ENCODE measurements at regions not wholly inside any gene's neighbourhood (a gene's known extent, or its start where the extent isn't known, plus 50 kb on each side); places are given as distances from the start of the nearest gene placed in this dataset.
A peak's percentile ranks its signal among the peaks of the same experiment; 100 is the strongest.

DNA sequence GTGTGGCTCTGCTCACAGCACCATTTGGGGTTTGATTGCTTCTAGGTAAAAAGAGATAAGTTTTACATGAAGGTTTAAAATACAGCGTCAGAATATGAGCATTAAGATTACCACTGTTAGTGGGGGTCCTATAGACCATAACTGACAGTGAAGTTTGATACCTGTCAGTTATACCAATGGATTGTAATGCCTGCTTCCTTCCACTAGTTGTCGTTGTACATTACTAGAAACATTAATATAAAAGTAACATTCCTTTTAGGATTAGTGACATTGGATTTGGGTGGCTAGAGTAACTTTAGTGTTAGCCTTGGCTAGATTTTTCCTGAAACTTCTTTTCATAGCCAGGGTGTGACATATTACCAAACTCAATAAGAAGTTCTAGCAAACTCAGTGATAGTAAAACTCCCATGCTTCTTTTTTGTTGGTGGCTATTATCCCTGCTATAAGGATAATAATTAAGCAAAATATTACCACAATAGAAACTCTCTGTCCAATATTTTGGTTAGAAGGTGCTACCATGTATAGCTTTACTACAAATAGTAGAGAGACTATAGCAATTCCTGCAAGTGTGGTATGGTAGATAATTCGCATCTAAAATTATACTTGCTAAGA lies 57.1 kb downstream of the FAM181B start:
- no peak for DNase-seq
- Histone ChIP-seq H3K36me3 (replicated peaks) (no peaks in the 10 kb centered on the region), H3K27ac (no peak overlapping the region), H3K27me3 (replicated peaks) (no peaks in the 10 kb centered on the region), H3K4me3 (ENCODE audit: low read depth, low read length) (no peak overlapping the region)
- TF ChIP-seq, protein P1, sequence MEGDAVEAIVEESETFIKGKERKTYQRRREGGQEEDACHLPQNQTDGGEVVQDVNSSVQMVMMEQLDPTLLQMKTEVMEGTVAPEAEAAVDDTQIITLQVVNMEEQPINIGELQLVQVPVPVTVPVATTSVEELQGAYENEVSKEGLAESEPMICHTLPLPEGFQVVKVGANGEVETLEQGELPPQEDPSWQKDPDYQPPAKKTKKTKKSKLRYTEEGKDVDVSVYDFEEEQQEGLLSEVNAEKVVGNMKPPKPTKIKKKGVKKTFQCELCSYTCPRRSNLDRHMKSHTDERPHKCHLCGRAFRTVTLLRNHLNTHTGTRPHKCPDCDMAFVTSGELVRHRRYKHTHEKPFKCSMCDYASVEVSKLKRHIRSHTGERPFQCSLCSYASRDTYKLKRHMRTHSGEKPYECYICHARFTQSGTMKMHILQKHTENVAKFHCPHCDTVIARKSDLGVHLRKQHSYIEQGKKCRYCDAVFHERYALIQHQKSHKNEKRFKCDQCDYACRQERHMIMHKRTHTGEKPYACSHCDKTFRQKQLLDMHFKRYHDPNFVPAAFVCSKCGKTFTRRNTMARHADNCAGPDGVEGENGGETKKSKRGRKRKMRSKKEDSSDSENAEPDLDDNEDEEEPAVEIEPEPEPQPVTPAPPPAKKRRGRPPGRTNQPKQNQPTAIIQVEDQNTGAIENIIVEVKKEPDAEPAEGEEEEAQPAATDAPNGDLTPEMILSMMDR (IDR thresholded peaks at IDR 0.05; ENCODE audit: low read depth, low read length, missing control alignments): peak; percentile 28
- in situ Hi-C loops (cut with HindIII; ENCODE audit: low pct_ligation_motif_present, low sequenced_read_pairs): no loop called here

GRCh38 chr11:82675838-82676237 lies 57.8 kb downstream of the FAM181B start:
- Histone ChIP-seq H3K36me3 (replicated peaks) (no peaks in the 10 kb centered on the region), H3K27ac (no peak overlapping the region), H3K4me3 (ENCODE audit: low read depth, low read length) (no peak overlapping the region), H3K27me3 (replicated peaks) (no peaks in the 10 kb centered on the region)
- no peak for DNase-seq
- in situ Hi-C loops (cut with HindIII; ENCODE audit: low pct_ligation_motif_present, low sequenced_read_pairs): no loop called here
- TF ChIP-seq, protein P1 (IDR thresholded peaks at IDR 0.05; ENCODE audit: low read depth, low read length, missing control alignments): no peak

GRCh38 chr11:82673631-82674030 lies 60.0 kb downstream of the FAM181B start:
- TF ChIP-seq, protein P1 (IDR thresholded peaks at IDR 0.05; ENCODE audit: low read depth, low read length, missing control alignments): no peak
- Histone ChIP-seq H3K36me3 (replicated peaks) (no peaks in the 10 kb centered on the region), H3K4me3 (ENCODE audit: low read depth, low read length) (no peak overlapping the region), H3K27ac (no peak overlapping the region), H3K27me3 (replicated peaks) (no peaks in the 10 kb centered on the region)
- in situ Hi-C loops (cut with HindIII; ENCODE audit: low pct_ligation_motif_present, low sequenced_read_pairs): no loop called here
- no peak for DNase-seq

GRCh38 chr11:82671451-82671850 lies 62.2 kb downstream of the FAM181B start:
- DNase-seq: no peak
- Histone ChIP-seq H3K27ac (no peak overlapping the region), H3K36me3 (replicated peaks) (no peaks in the 10 kb centered on the region), H3K27me3 (replicated peaks) (no peaks in the 10 kb centered on the region), H3K4me3 (ENCODE audit: low read depth, low read length) (no peak overlapping the region)
- TF ChIP-seq, protein P1 (IDR thresholded peaks at IDR 0.05; ENCODE audit: low read depth, low read length, missing control alignments): no peak
- in situ Hi-C loops (cut with HindIII; ENCODE audit: low pct_ligation_motif_present, low sequenced_read_pairs): no loop called here

- DNase-seq: no peak
- in situ Hi-C loops (cut with HindIII; ENCODE audit: low pct_ligation_motif_present, low sequenced_read_pairs): no loop called here
- H3K27me3 ChIP-seq (replicated peaks): no peaks in the 10 kb centered on the region
- TF ChIP-seq, protein P1 (IDR thresholded peaks at IDR 0.05; ENCODE audit: low read depth, low read length, missing control alignments): no peak
- H3K36me3 ChIP-seq (replicated peaks): no peaks in the 10 kb centered on the region
- no peak overlapping the region for H3K4me3 ChIP-seq (ENCODE audit: low read depth, low read length)
- H3K27ac ChIP-seq: no peak overlapping the region
Measured at GRCh38 chr11:82663535-82663934, 70.1 kb downstream of the FAM181B start.

DNA sequence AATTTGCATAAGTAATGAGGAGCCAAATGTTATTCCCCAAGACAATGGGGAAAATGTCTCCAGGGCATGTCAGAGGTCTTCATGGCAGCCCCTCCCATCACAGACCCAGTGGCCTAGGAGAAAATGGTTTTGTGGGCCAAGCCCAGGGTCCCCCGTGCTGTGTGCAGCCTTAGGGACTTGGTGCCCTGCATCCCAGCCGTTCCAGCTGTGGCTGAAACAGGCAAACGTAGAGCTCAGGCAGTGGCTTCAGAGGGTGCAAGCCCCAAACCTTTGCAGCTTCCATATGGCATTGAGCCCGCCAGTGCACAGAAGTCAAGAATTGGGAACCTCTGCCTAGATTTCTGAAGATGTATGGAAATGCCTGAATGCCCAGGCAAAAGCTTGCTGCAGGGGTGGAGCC lies 79.9 kb downstream of the FAM181B start:
- Histone ChIP-seq H3K27me3 (replicated peaks) (no peaks in the 10 kb centered on the region), H3K4me3 (ENCODE audit: low read depth, low read length) (no peak overlapping the region), H3K36me3 (replicated peaks) (no peaks in the 10 kb centered on the region), H3K27ac (no peak overlapping the region)
- TF ChIP-seq, protein P1 (IDR thresholded peaks at IDR 0.05; ENCODE audit: low read depth, low read length, missing control alignments): no peak
- DNase-seq: no peak
- in situ Hi-C loops (cut with HindIII; ENCODE audit: low pct_ligation_motif_present, low sequenced_read_pairs): no loop called here

Data from brain microvascular endothelial cell (primary cell).